Tibial nerve (tissue), 4 donors: ENCODE measurements at regions not wholly inside any gene's neighbourhood (a gene's known extent, or its start where the extent isn't known, plus 50 kb on each side); places are given as distances from the start of the nearest gene placed in this dataset.

Experiments
- DNase-seq, 2 donors: peaks; one replicate each; pipeline ENCODE4 v3.0.0-alpha.2; 2019; ENCODE audit warnings: low spot score in 2 of 2
- H3K27ac ChIP-seq, 4 donors: fragments of 200-600 bp; sonication (generic) in 3 of 4; one replicate each; pipeline ENCODE4 v1.5.1; 2017 to 2019; ENCODE audit warnings: mild to moderate bottlenecking in 1 of 4
- H3K27me3 ChIP-seq, 2 donors: fragments of 200-600 bp; sonication (generic) in 1 of 2; one replicate each; pipeline versions ENCODE4 v1.5.1 to v1.6.0; 2017 to 2019
- H3K36me3 ChIP-seq, 3 donors: fragments of 200-600 bp; sonication (generic); one replicate each; pipeline ENCODE4 v1.5.1; 2018 to 2019
- H3K4me1 ChIP-seq, 4 donors: fragments of 200-600 bp; sonication (generic) in 3 of 4; one replicate each; pipeline ENCODE4 v1.5.1; 2017 to 2019
- H3K4me3 ChIP-seq, 4 donors: fragments of 200-600 bp; sonication (generic) in 3 of 4; one replicate each; pipeline ENCODE4 v1.5.1; 2017 to 2019; ENCODE audit warnings: mild to moderate bottlenecking in 1 of 4, moderate library complexity in 1 of 4
- H3K9me3 ChIP-seq, 4 donors: fragments of 200-600 bp; sonication (generic) in 3 of 4; one replicate each; pipeline ENCODE4 v1.5.1; 2017 to 2019
- CTCF ChIP-seq, 5 experiments: fragments of 200-600 bp in 3 of 5; fragments of 450-650 bp in 2 of 5; sonication (generic) in 3 of 5; IDR thresholded peaks; one replicate each; pipeline ENCODE4 v1.5.1; 2016 to 2019; ENCODE audit warnings: antibody characterized with exemption in 5 of 5, mild to moderate bottlenecking in 3 of 5, moderate library complexity in 2 of 5
- EP300 ChIP-seq, 2 donors: sonication (generic); formaldehyde crosslinking; IDR thresholded peaks; one replicate each; pipeline ENCODE4 v1.6.1; 2017; ENCODE audit warnings: antibody characterized with exemption in 2 of 2, mild to moderate bottlenecking in 1 of 2
- POLR2A ChIP-seq, 2 donors: fragments of 450-650 bp; IDR thresholded peaks; one replicate each; pipeline ENCODE4 v1.6.1; 2017; ENCODE audit warnings: antibody characterized with exemption in 2 of 2, mild to moderate bottlenecking in 2 of 2, moderate library complexity in 2 of 2
- WGBS, 2 donors: methylation state at CpG; one replicate each; pipeline ENCODE4 v1.1.5; 2018; 5-methylcytosine and 5-hydroxymethylcytosine counted together

- H3K4me1 ChIP-seq = no peaks in the 10 kb centered on the region
- 92 to 93% methylated on average over 3 of the region's 3 CpGs for WGBS, 2 donors
- DNase-seq = no peak
These were observed 97.4 kb downstream of the KCNF1 start for GRCh38 chr2:11009176-11009575.

GRCh38 chr2:11009891-11010290, 98.2 kb downstream of the KCNF1 start:
- Histone ChIP-seq H3K27ac (no peak overlapping the region), H3K36me3 (no peaks in the 10 kb centered on the region), H3K27me3 (no peaks in the 10 kb centered on the region), H3K4me1 (no peaks in the 10 kb centered on the region), H3K4me3 (no peak overlapping the region), H3K9me3 (peaks cover 0 to 22% (median 2%) of the 10 kb centered on the region in 4 donors)
- WGBS, 2 donors = 60 to 67% methylated on average over 5 to 6 of the region's 6 CpGs
- TF ChIP-seq CTCF (IDR thresholded peaks at IDR 0.05) = no peak
- TF ChIP-seq POLR2A (IDR thresholded peaks at IDR 0.05) = no peak
- TF ChIP-seq EP300 (IDR thresholded peaks at IDR 0.05) = no peak
- no peak for DNase-seq

More at GRCh38 chr2:11009176-11009575, 97.4 kb downstream of the KCNF1 start:
- peaks cover 0 to 22% (median 2%) of the 10 kb centered on the region in 4 donors for H3K9me3 ChIP-seq
- H3K27ac ChIP-seq = no peak overlapping the region
- TF ChIP-seq POLR2A (IDR thresholded peaks at IDR 0.05) = no peak
- no peak for TF ChIP-seq EP300 (IDR thresholded peaks at IDR 0.05)
- TF ChIP-seq CTCF (IDR thresholded peaks at IDR 0.05) = no peak
- no peaks in the 10 kb centered on the region for H3K27me3 ChIP-seq
- H3K4me3 ChIP-seq = no peak overlapping the region
- no peaks in the 10 kb centered on the region for H3K36me3 ChIP-seq

GRCh38 chr2:11011359-11011758, 99.6 kb downstream of the KCNF1 start:
- no peaks in the 10 kb centered on the region for H3K36me3 ChIP-seq

GRCh38 chr2:11012131-11012693, 100.5 kb downstream of the KCNF1 start:
- Histone ChIP-seq H3K27ac (no peak overlapping the region), H3K27me3 (no peaks in the 10 kb centered on the region), H3K4me3 (no peak overlapping the region), H3K4me1 (no peaks in the 10 kb centered on the region), H3K9me3 (peaks cover 0 to 22% (median 2%) of the 10 kb centered on the region in 4 donors), H3K36me3 (no peaks in the 10 kb centered on the region)
- WGBS, 2 donors = 73 to 80% methylated on average over 6 of the region's 6 CpGs
- no peak for TF ChIP-seq CTCF (IDR thresholded peaks at IDR 0.05)
- TF ChIP-seq POLR2A (IDR thresholded peaks at IDR 0.05) = no peak
- TF ChIP-seq EP300 (IDR thresholded peaks at IDR 0.05) = no peak
- DNase-seq = no peak

More at GRCh38 chr2:11011359-11011758, 99.6 kb downstream of the KCNF1 start:
- no peak overlapping the region for H3K27ac ChIP-seq
- WGBS, 2 donors = 81 to 88% methylated on average over 7 of the region's 7 CpGs
- DNase-seq = no peak
- H3K27me3 ChIP-seq = no peaks in the 10 kb centered on the region
- TF ChIP-seq CTCF (IDR thresholded peaks at IDR 0.05) = no peak
- TF ChIP-seq EP300 (IDR thresholded peaks at IDR 0.05) = no peak
- TF ChIP-seq POLR2A (IDR thresholded peaks at IDR 0.05) = no peak
- H3K4me1 ChIP-seq = no peaks in the 10 kb centered on the region
- H3K9me3 ChIP-seq = peaks cover 0 to 22% (median 2%) of the 10 kb centered on the region in 4 donors
- H3K4me3 ChIP-seq = no peak overlapping the region

- peaks cover 0 to 22% (median 2%) of the 10 kb centered on the region in 4 donors for H3K9me3 ChIP-seq
- no peak for DNase-seq
- H3K4me3 ChIP-seq = no peak overlapping the region
- WGBS, 2 donors = 84 to 88% methylated on average over 6 of the region's 6 CpGs
- no peaks in the 10 kb centered on the region for H3K27me3 ChIP-seq
- TF ChIP-seq CTCF (IDR thresholded peaks at IDR 0.05) (no peak), EP300 (IDR thresholded peaks at IDR 0.05) (no peak), POLR2A (IDR thresholded peaks at IDR 0.05) (no peak)
- H3K4me1 ChIP-seq = no peaks in the 10 kb centered on the region
- no peaks in the 10 kb centered on the region for H3K36me3 ChIP-seq
- no peak overlapping the region for H3K27ac ChIP-seq
These were observed 101.5 kb downstream of the KCNF1 start for GRCh38 chr2:11013196-11013595.
